GM18507 (cell line): ENCODE measurements at regions not wholly inside any gene's neighbourhood (a gene's known extent, or its start where the extent isn't known, plus 50 kb on each side); places are given as distances from the start of the nearest gene placed in this dataset.
A peak's percentile ranks its signal among the peaks of the same experiment; 100 is the strongest.

Source experiments
- DNase-seq: peaks from one replicate; pipeline ENCODE4 v3.0.0; 2011; ENCODE audit warnings: low read depth; ENCODE audit not compliant: insufficient read length; ENCODE audit errors: extremely low spot score
- FAIRE-seq: peaks from 2 replicates; lab custom pipeline; 2011; peaks lifted over from hg19 to GRCh38; lab: Jason Lieb, UNC

GRCh38 chr1:25030674-25031589 lies 100.9 kb upstream of the RUNX3 start:
- peak; percentile 63 for DNase-seq
- FAIRE-seq = peak; percentile 100

GRCh38 chr1:25030012-25030411 lies 99.9 kb upstream of the RUNX3 start:
- no peak for FAIRE-seq
- DNase-seq = no peak

- DNase-seq (no peak), FAIRE-seq (peak; percentile 97)
Observed at GRCh38 chr1:25028907-25029599, 99.0 kb upstream of the RUNX3 start.

GRCh38 chr1:25028587-25028906 lies 98.5 kb upstream of the RUNX3 start:
- DNase-seq (no peak), FAIRE-seq (no peak)

- DNase-seq (no peak), FAIRE-seq (peak; percentile 5)
Observed at GRCh38 chr1:25027822-25028586, 97.9 kb upstream of the RUNX3 start.

- no peak for DNase-seq
Observed at GRCh38 chr1:25026730-25027450, 96.8 kb upstream of the RUNX3 start.

GRCh38 chr1:25026304-25026703 lies 96.2 kb upstream of the RUNX3 start:
- no peak for DNase-seq
- no peak for FAIRE-seq

More at GRCh38 chr1:25026730-25027450, 96.8 kb upstream of the RUNX3 start:
- FAIRE-seq = no peak

- DNase-seq (no peak), FAIRE-seq (no peak)
Observed at GRCh38 chr1:25024615-25025350, 94.7 kb upstream of the RUNX3 start.

- DNase-seq (no peak), FAIRE-seq (no peak)
Observed at GRCh38 chr1:25023826-25024225, 93.8 kb upstream of the RUNX3 start.

- no peak for DNase-seq
- FAIRE-seq = no peak
Observed at GRCh38 chr1:25023190-25023578, 93.1 kb upstream of the RUNX3 start.

- FAIRE-seq (peak; percentile 100), DNase-seq (peak; percentile 79)
Observed at GRCh38 chr1:25022361-25023189, 92.5 kb upstream of the RUNX3 start.

GRCh38 chr1:25021591-25022215 lies 91.6 kb upstream of the RUNX3 start:
- DNase-seq (no peak), FAIRE-seq (peak; percentile 36)

- peak; percentile 51 for FAIRE-seq
- DNase-seq = no peak
Observed at GRCh38 chr1:25020851-25021590, 90.9 kb upstream of the RUNX3 start.

- no peak for FAIRE-seq
- DNase-seq = no peak
Observed at GRCh38 chr1:25020173-25020845, 90.2 kb upstream of the RUNX3 start.

GRCh38 chr1:25019337-25020172 lies 89.5 kb upstream of the RUNX3 start:
- peak; percentile 99 for FAIRE-seq
- peak; percentile 62 for DNase-seq

- peak; percentile 57 for FAIRE-seq
- DNase-seq = no peak
Observed at GRCh38 chr1:25018943-25019336, 88.9 kb upstream of the RUNX3 start.
